Heart left ventricle (tissue), 13 donors: ENCODE measurements at regions not wholly inside any gene's neighbourhood (a gene's known extent, or its start where the extent isn't known, plus 50 kb on each side); places are given as distances from the start of the nearest gene placed in this dataset.

ENCODE experiments used
- CTCF ChIP-seq, 12 donors: fragments of 200-600 bp; sonication (generic) in 4 of 12; IDR thresholded peaks; one replicate each; pipeline versions ENCODE4 v1.5.0 to v1.8.0; 2018 to 2022; ENCODE audit warnings: antibody characterized with exemption in 12 of 12, mild to moderate bottlenecking in 5 of 12
- POLR2A ChIP-seq, 2 donors: fragments of 450-650 bp; IDR thresholded peaks; one replicate each; pipeline ENCODE4 v1.6.1; 2017; ENCODE audit warnings: antibody characterized with exemption in 2 of 2, mild to moderate bottlenecking in 2 of 2, moderate library complexity in 2 of 2
- donor health status: ischemic (EF 13 %, LVEDD 7.1; RV severe dilation, severe dysfunction).
- donor health status: DM: no; HTN: yes; CAD: no.
- donor health status: DM: no; HTN: no; CAD: no.
- donor health status: ischemic (EF 25% LVEDD 6.9; RV normal size, moderate dysfunction).
- donor health status: ischemic (EF 25% LVEDD 5.7; RV mildly dilated, moderate dysfunction).
- donor health status: ischemic (EF 35%, LVEDD 5.7; RV mildly dilated, moderate dysfunction).
- donor health status: nonischemic (EF 11% LVEDD 7.7; RV severe dilation, severe dysfunction).
- donor health status: DM: yes; HTN: yes; CAD: no.
- donor health status: PGD.
- donor health status: ischemic (EF 29% LVEDD 5.4; RV normal size, mild dysfunction).
- donor health status: nonischemic (EF 23%, LVEDD 6.1; RV moderate dilation, normal function).

DNA sequence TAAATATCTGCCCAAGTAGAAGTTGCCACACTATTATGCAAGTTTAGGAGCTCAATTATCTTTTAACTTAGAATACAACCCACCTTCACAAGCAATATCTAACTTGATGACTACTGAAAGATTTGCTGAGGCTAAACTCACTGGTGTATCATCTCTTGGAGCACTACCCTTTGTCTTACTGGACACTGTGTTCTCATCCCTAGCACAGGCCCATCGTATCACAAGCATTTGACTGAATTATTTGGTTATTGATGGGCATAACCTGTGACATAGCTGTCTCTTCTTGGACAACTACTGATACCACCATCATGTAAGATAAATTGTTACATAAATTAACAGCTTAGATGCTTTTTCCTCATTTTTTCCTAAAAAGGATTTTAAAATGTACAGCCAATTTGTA is 216.2 kb upstream of the THBS1 start:
- TF ChIP-seq CTCF (IDR thresholded peaks at IDR 0.05) (no peak), POLR2A (IDR thresholded peaks at IDR 0.05) (no peak)
